Hepatocyte (in vitro differentiated cells): ENCODE measurements at regions not wholly inside any gene's neighbourhood (a gene's known extent, or its start where the extent isn't known, plus 50 kb on each side); places are given as distances from the start of the nearest gene placed in this dataset.

Experiments
- DNase-seq: peaks from one replicate; pipeline ENCODE4 v3.0.0-alpha.2; 2016; ENCODE audit warnings: low spot score
- H2AFZ ChIP-seq: fragments of 200-600 bp; sonication (generic); 2 replicates; pipeline ENCODE4 v1.6.0; 2016; ENCODE audit warnings: antibody characterized with exemption, mild to moderate bottlenecking
- H3K27ac ChIP-seq: fragments of 200-600 bp; sonication (generic); 2 replicates; pipeline ENCODE4 v1.5.1; 2016; ENCODE audit warnings: mild to moderate bottlenecking
- H3K27me3 ChIP-seq: fragments of 200-600 bp; sonication (generic); 2 replicates; pipeline ENCODE4 v1.6.1; 2016
- H3K36me3 ChIP-seq: fragments of 200-600 bp; sonication (generic); replicated peaks from 2 replicates; pipeline ENCODE4 v1.5.1; 2016; ENCODE audit warnings: low read depth; ENCODE audit not compliant: insufficient read depth
- H3K4me1 ChIP-seq: fragments of 200-600 bp; sonication (generic); 2 replicates; pipeline ENCODE4 v1.5.1; 2016; ENCODE audit warnings: mild to moderate bottlenecking, moderate library complexity; ENCODE audit not compliant: insufficient read depth
- H3K4me2 ChIP-seq: fragments of 200-600 bp; sonication (generic); 2 replicates; pipeline ENCODE4 v1.6.0; 2016
- H3K4me3 ChIP-seq: fragments of 200-600 bp; sonication (generic); 2 replicates; pipeline ENCODE4 v1.5.1; 2016; ENCODE audit warnings: mild to moderate bottlenecking
- H3K79me2 ChIP-seq: fragments of 200-600 bp; sonication (generic); 2 replicates; pipeline ENCODE4 v1.6.0; 2017; ENCODE audit warnings: mild to moderate bottlenecking
- H3K9me2 ChIP-seq: fragments of 200-600 bp; sonication (generic); replicated peaks from 2 replicates; pipeline ENCODE4 v1.6.0; 2017; ENCODE audit warnings: mild to moderate bottlenecking; ENCODE audit not compliant: insufficient read depth
- H3K9me3 ChIP-seq: fragments of 200-600 bp; sonication (generic); 2 replicates; pipeline ENCODE4 v1.5.1; 2016; ENCODE audit warnings: low read depth, mild to moderate bottlenecking
- H4K20me1 ChIP-seq: fragments of 200-600 bp; sonication (generic); 2 replicates; pipeline ENCODE4 v1.6.0; 2016; ENCODE audit warnings: mild to moderate bottlenecking; ENCODE audit not compliant: insufficient read depth, poor library complexity, severe bottlenecking
- CTCF ChIP-seq: fragments of 200-600 bp; sonication (generic); IDR thresholded peaks from 2 replicates; pipeline ENCODE4 v1.5.1; 2016; ENCODE audit warnings: antibody characterized with exemption, mild to moderate bottlenecking; ENCODE audit not compliant: poor library complexity
- EZH2 ChIP-seq: fragments of 200-600 bp; sonication (generic); IDR thresholded peaks from 2 replicates; pipeline ENCODE4 v1.6.1; 2016; ENCODE audit warnings: antibody characterized with exemption, mild to moderate bottlenecking, borderline replicate concordance
- EZH2phosphoT487 ChIP-seq: fragments of 200-600 bp; sonication (generic); IDR thresholded peaks from one replicate; pipeline ENCODE4 v1.6.1; 2018; ENCODE audit warnings: antibody characterized with exemption, mild to moderate bottlenecking, low read depth, moderate library complexity; ENCODE audit not compliant: unreplicated experiment, severe bottlenecking
- WGBS: methylation state at CpG from one replicate; pipeline ENCODE4 v1.1.6; 2016; ENCODE audit warnings: low lambda C conversion rate; ENCODE audit errors: missing lambda C conversion rate; 5-methylcytosine and 5-hydroxymethylcytosine counted together

DNA sequence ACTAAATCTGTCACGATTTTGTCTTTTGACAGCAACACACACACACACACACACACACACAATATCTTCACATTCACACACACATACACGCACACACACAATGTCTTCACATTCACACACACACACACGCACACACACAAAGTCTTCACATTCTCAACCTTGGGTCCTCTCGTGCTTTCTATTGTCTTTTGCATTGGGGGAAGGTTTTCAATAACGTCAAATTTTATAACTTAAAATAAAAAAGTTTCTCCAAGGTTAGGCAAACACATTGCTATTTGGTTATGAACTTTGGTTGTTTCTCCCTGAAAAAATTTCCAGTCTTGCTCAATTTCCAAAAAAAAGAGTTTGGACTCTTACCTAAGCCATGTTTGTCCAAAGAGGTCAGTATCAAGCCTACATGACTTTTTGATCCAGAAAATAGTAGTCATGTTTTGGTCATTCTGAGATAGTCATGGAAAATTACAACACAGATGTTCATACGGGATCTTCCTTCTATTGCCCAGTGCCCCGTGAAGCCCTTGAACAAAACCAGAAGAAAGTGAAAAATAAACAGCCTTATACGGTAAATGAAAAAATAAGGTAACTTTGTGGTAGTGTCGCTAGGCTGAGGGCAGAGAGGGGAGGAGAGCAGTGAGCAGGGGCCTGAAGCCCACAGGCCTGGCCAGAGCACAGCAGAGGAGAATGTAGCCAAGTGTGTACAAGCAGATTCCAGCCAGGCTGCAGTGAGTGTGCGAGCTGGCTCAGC is 542.8 kb upstream of the ID2 start:
- H2AFZ ChIP-seq: no peak overlapping the region
- H3K79me2 ChIP-seq: no peaks in the 10 kb centered on the region
- TF ChIP-seq EZH2phosphoT487 (no peak), EZH2 (no peak), CTCF (no peak)
- peak overlapping the region; percentile 55 for H3K27ac ChIP-seq
- no peak for DNase-seq
- H3K36me3 ChIP-seq: no peaks in the 10 kb centered on the region
- no peak overlapping the region for H3K4me3 ChIP-seq
- H3K27me3 ChIP-seq: no peaks in the 10 kb centered on the region
- 89% methylated on average over 10 of the region's 10 CpGs for WGBS
- H3K4me1 ChIP-seq: peaks cover 11% of the 10 kb centered on the region
- H3K4me2 ChIP-seq: no peak overlapping the region
- no peaks in the 10 kb centered on the region for H3K9me3 ChIP-seq
- no peaks in the 10 kb centered on the region for H4K20me1 ChIP-seq
- no peaks in the 10 kb centered on the region for H3K9me2 ChIP-seq

- DNase-seq: no peak
- H3K36me3 ChIP-seq: no peaks in the 10 kb centered on the region
- peaks cover 11% of the 10 kb centered on the region for H3K4me1 ChIP-seq
- no peaks in the 10 kb centered on the region for H3K27me3 ChIP-seq
- WGBS: 91% methylated on average over 2 of the region's 2 CpGs
- TF ChIP-seq CTCF: no peak
- no peak for TF ChIP-seq EZH2
- no peak for TF ChIP-seq EZH2phosphoT487
- no peaks in the 10 kb centered on the region for H4K20me1 ChIP-seq
- no peaks in the 10 kb centered on the region for H3K9me2 ChIP-seq
- no peak overlapping the region for H2AFZ ChIP-seq
- no peaks in the 10 kb centered on the region for H3K79me2 ChIP-seq
- no peak overlapping the region for H3K4me3 ChIP-seq
- no peaks in the 10 kb centered on the region for H3K9me3 ChIP-seq
- no peak overlapping the region for H3K4me2 ChIP-seq
- H3K27ac ChIP-seq: peak overlapping the region; percentile 55
Measured at GRCh38 chr2:8139668-8140200, 542.1 kb upstream of the ID2 start.

DNA sequence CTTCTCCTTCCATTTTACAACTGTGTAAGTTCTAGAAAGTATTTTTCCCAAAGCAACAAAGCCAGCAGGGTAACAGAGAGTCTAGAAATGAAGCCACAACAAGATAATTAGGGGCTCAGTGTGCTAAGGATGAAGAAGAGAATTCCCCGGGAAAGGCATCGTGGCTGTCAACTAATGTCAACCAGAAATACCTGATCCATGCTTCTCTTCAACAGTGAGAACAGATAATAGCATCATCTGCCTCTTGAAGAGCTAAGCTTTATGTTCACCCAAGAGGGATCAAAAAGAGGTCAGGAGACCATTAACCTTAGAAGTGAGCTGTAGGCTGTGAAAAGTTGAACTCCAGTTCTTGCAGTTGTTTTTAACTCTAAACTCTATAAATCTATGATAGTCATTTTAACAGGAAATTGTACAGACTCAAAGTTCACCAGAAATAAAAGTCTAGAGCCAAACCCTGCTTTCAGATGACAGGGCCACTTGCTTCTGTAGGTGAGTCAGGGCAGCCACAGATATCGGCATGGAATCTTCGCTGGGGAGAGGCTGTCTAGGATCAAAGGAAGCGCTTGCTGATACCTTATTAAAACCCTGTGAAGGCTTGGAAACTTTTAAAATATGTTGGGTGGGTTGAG is 540.7 kb upstream of the ID2 start:
- Histone ChIP-seq H3K27ac (peak overlapping the region; percentile 28), H3K27me3 (no peaks in the 10 kb centered on the region), H3K4me3 (no peak overlapping the region), H3K4me1 (peaks cover 26% of the 10 kb centered on the region), H3K9me2 (no peaks in the 10 kb centered on the region), H2AFZ (no peak overlapping the region), H3K4me2 (peak overlapping the region; percentile 7), H3K9me3 (no peaks in the 10 kb centered on the region), H3K79me2 (no peaks in the 10 kb centered on the region), H3K36me3 (no peaks in the 10 kb centered on the region), H4K20me1 (no peaks in the 10 kb centered on the region)
- no peak for DNase-seq
- 52% methylated on average over 5 of the region's 5 CpGs for WGBS
- no peak for TF ChIP-seq CTCF
- TF ChIP-seq EZH2: no peak
- no peak for TF ChIP-seq EZH2phosphoT487
